GM21390 (cell line): ENCODE measurements at regions not wholly inside any gene's neighbourhood (a gene's known extent, or its start where the extent isn't known, plus 50 kb on each side); places are given as distances from the start of the nearest gene placed in this dataset.

Source experiments
- ATAC-seq: cut with Tn5 transposase; IDR thresholded peaks from one replicate; pipeline ENCODE4 v1.9.1; 2021; ENCODE audit not compliant: unreplicated experiment

DNA sequence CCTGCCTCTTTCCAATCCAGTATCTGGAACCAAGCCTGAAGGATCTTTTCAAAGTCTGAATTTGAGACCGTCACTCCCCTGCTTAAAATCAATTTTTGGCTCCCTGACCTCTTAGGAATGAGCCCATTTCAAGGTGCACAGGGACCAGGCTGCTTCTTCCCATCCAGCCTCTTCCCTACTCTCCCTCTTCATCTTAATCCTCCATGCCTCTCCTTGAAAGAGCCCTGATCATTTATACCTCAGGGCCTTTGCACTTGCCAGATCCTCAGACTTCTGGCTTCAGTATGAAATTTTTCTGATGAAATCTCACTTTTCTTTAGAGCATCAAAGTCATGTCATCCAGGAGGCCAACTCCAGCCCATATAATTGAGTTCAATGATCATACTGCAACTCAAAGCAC, 399.5 kb upstream of the CELF2 start:
- no peak for ATAC-seq

DNA sequence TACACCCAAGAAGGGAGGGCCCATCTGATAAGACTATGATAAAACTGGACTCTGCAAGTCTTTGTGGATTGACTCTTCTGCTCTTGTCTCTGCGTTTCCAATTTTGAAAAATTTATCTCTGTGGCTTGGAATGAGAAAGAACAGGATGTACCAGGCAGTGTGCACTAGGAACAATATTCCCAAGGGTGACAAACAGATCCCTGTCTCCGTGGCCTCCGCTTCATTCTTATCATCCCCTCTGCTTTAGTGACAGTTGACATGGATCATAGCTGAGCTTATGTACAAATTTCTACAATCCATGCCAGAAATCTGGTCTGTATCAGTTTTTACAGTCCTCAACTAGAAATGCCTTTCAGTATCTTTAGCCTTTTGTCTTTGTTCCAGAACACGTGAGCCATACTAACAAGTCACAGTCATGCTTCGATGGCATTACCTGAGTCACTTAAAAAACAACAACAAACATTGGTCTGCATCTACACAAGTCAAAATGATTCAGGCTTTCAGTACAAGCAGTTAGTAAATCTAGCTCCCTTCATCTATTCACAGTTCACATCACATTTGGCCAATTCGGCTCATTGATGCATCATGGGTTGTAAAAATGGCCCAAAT, 393.6 kb upstream of the CELF2 start:
- no peak for ATAC-seq

DNA sequence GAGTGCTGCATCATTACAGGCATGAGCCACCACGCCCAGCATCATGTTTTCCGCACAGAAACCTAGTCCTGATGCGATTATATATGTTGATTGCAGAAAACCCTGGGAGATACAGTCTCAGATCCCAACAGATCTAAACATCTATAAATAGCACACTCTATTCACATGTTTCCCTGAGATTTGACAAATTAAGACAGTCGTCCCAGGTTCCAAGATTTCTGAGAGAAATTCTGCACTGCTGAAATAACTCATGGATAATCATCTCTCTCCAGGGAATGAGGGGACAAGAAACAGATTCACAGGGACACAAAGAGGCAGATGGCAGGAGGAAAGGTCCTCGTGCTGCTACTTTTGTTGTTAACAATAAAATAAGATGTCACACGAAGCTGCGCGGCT, 393.1 kb upstream of the CELF2 start:
- ATAC-seq = no peak

DNA sequence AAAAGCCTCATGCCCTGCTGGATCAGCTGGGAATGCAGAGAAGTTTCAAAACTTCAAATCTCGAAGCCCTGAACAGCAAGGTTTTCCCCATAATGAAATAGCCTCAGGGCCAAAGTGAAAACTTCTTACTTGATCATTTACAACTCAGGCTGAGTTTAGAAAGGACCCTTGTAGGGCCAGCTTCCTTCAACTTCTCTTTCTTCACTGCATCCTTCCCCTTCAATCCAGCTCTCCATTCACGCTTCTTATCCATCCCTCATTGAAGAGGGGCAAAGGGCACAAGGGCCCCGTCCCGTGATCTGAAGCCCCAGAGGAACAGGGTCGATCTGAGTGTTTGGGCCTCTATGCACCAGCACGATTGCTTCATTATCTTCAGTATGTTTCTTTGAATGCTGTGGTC, 392.2 kb upstream of the CELF2 start:
- ATAC-seq = no peak

DNA sequence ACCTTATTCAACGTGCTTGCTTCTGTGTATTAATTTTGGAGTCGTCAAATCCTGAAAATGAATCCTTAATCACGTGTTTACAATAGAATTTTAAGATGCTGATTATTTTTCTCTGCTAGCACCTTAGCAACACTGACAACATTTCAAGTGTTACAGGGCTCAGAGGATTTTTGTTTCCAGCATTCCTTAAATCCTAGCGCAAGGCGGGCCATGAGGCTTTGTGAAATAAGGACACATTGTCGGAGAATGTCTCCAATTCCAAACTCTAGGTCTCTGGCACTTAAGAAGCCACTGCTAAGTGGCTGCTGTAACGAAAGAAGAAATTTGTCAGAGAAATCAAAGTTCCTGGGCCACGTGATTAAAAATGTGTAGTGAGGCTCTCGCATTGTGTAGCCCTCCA, 390.9 kb upstream of the CELF2 start:
- ATAC-seq = no peak

- ATAC-seq = no peak
Measured at GRCh38 chr10:10627414-10627813, 390.3 kb upstream of the CELF2 start.

DNA sequence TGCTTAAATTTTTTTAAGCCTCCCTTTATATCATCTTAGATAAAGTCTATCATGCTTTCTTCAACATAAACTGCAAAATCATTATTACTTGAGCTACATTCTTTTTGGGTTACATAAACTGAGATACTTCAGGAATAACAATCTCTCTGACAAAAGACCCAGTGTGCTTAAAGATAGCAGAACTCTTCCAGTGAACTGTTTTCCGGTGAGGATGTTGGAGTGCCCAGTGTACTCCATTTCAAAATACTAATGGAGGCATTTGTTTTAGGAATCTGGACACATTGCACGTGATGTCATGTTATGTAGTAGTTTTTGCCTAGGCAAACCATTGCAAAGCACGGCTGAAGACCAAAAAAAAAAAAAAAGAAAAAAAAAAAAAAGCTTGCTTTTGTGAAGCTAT, 388.2 kb upstream of the CELF2 start:
- no peak for ATAC-seq

GRCh38 chr10:10630281-10630680, 387.4 kb upstream of the CELF2 start:
- ATAC-seq = no peak

- ATAC-seq = no peak
Measured at GRCh38 chr10:10630782-10631181, 386.9 kb upstream of the CELF2 start.

DNA sequence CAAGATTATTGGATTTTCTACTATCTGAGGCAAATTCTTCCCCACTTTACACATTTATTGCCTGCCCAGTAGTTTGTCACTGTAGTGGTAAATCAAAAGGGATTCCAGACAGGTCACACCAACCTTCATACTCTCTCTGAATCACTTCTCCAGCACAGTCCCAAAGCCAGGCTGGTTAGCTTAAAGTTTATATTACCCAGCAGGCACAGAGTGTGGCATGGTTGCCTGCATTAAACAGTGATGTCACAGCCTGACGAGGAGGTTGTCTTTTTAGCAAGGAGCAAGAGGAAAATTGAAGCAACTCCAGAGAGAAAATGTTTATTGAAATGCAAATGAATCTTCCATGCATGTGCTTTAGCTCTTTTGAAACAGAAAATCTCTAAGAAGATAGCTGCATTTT, 375.5 kb upstream of the CELF2 start:
- no peak for ATAC-seq

GRCh38 chr10:10642751-10643150, 374.9 kb upstream of the CELF2 start:
- no peak for ATAC-seq

GRCh38 chr10:10644008-10644646, 373.5 kb upstream of the CELF2 start:
- ATAC-seq = no peak

DNA sequence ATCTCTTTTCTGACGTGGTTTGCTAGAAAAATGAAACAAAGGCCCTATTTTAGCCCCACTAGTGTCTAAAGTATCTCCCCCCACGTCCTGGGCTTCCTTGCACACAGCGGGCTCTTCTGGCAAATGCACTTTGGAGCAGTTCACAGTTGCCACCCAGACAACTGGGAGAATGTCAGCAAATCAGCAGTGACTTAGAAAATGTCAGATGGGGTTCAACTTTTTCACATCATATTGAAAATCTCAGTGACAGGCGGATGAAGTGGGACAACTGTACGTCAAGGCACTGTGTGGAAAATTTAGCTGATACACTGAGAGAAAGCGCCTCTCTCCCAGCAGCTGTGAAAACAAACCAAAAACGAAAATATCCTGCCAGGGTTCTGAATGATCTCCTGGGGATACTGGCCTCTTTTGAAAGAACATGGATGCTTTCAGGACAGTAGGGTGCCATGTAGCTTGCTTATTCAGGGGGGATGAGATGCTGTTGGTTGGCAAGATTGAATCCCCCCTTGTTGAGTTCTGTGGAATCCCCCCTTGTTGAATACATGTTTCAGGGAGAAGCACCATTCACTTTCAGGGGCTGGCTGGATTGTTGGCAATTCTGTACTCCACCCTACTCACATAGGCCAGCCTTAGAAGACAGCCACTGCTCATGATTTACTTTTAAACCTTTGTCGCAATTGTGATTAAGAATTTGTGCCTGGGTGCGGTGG, 372.8 kb upstream of the CELF2 start:
- no peak for ATAC-seq

DNA sequence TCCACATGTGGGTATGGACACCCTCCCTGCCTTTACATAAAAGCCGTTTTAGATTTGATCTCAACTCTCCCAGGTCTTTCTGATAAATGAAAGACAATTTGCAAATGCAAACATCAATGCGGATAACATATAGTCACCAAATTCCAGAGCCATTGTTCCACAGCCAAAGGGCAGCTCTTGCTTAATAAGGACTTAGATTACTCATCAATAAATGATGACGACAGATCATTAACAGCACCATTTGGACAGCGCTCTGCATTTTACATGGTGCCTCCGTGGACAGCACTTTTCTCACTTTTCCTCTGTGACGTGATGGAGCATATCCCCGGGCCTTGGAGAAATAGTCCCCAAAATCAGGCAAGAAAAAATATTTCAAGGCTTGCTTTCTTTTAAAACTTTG, 370.3 kb upstream of the CELF2 start:
- no peak for ATAC-seq

GRCh38 chr10:10657139-10657760, 360.4 kb upstream of the CELF2 start:
- ATAC-seq = no peak

DNA sequence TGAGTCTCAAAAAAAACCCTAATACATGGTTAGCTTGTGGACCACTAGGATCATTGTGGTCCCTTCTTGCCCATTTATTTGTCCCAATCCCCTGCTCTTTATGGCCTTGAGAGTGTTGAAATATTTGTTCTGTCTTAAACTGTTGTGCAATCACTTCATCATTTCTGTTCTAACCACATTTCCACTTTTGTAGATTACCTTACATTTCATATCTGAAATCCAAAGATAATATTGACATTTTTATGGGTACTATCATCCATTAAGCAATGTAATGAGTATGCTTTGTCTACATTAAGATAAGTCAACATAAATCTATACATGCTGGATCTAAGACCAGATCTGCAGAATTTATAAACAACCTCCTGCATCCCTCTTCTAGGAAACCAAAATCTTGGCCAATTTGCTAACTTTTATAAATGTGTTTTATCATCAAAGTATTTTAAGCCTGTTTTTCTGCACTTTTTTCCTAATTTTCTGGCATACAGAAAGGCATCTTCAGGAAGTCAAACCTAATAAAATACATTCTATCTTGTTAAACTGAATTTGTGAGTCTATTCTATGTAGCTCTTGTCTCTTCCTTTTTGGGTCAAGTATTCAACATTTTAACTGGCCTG, 359.4 kb upstream of the CELF2 start:
- no peak for ATAC-seq

- no peak for ATAC-seq
Measured at GRCh38 chr10:10660054-10660453, 357.6 kb upstream of the CELF2 start.

DNA sequence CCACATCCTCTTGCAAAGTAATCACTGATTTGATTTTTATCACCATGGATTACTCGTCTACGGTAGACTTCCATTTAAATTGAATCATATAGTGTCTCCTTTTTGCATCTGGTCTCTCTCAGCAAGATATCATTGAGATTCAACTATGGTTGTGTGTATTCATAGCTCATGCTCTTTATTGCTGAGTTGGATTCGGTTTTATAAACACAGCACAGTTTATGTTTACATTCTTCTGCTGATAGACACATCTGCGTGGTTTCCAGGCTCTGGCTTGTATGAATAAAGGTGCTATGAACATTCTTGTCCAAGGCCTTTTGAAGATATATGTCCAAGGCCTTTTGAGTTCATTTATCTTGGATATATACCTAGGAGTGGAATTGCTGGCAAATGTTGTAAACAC, 356.5 kb upstream of the CELF2 start:
- ATAC-seq = no peak

DNA sequence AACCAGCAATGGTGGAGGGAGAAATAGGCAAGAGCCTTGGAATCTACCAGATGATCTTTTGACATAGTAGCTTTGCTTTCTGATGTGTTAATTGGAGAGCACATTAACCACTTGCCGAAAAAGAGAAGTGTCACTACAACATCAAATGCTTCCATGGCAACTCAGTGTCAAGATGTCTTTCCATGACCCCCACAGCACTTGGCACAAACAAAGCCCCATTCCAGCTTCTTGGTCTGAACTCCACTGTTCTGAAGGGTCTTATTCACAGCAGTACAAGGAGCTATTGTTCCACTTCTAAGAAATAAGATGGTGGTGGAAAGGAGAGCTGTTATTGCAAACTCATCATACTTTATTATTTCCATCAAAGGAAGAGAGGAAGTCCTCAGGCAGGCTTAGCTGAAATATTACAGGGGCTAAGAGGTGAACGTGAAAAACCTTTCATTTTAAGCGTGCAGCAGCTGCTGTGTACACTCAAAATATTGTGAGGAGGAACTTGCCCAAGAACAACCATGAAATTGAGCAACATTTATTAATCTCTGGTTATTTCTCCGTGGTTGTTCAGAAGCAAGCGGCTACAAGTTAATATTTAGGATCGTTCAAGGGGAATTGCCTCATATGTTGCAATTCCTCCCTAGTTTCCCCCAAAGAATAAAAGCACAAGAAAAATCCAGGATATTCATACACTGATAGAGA, 354.8 kb upstream of the CELF2 start:
- ATAC-seq = no peak

DNA sequence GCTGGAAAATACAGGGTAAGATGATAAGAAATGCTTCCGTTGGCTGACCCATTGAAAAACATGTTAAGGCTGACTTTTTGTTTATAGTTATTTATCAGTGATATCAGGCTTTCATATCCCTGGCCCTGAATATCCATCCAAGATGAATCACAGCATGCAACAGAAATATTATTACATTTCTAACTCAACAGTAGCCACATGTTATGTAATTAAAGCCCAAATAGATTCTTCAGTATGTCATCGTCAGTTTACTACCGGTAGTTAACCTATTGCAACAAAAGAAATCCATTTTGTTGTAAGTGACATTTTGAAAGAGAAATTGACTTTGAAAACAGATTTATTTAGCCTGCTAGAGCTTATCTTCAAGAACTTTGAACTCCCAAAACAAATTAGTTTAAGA, 354.1 kb upstream of the CELF2 start:
- no peak for ATAC-seq

DNA sequence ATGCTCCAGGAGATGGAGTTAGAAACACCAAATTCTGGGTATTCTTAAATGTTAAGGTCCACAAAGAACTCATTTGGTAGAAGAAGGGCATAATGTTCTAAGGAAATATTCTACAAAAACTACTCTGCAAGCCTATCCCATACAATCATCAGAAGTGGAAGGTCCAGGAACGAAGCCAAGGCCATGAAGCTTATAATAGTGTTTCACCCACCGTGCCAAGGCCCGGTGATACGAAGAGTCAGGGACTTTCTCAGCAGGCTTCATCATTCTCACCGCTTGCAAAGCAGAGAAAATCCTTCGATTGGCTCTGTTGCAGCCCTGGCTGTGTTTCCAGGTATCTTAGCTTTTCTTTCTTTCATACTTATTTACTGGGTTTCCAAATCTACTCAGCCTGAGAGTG, 351.9 kb upstream of the CELF2 start:
- no peak for ATAC-seq
